ENCODE measurements at regions not wholly inside any gene's neighbourhood (a gene's known extent, or its start where the extent isn't known, plus 50 kb on each side); places are given as distances from the start of the nearest gene placed in this dataset.

GRCh38 chr18:55853268-55853667, 265.3 kb upstream of the TCF4 start:
- H3K4ac ChIP-seq (replicated peaks; ENCODE audit: insufficient read length, low read depth, low read length): no peak overlapping the region
- TF ChIP-seq RAD21 (IDR thresholded peaks at IDR 0.05 in 1 of 2, conservative IDR thresholded peaks at IDR 0.05 in 1 of 2; ENCODE audit: low read depth in 2 of 2, low read length in 2 of 2) (peak; percentile 22 to 49; a peak in 3 of 4 replicates), TEAD4 (IDR thresholded peaks at IDR 0.05; ENCODE audit: low read depth, low read length) (no peak), CTCF (IDR thresholded peaks at IDR 0.05; ENCODE audit: control extremely low read depth in 1 of 3, insufficient read depth in 1 of 3, low read depth in 1 of 3, low read length in 3 of 3) (peak; percentile 9 to 34 (median 10); a peak in 2 of 4 replicates)
- CTCF ChIA-PET (ENCODE audit: partially characterized antibody): interaction anchor here (1.0 to 1.6 kb wide), 2 partner anchors 8 to 281 kb away, joined by 3 to 4 read pairs; no protein-coding TSS in a partner anchor
- H4K20me1 ChIP-seq (replicated peaks in 1 of 2; ENCODE audit: control insufficient read depth in 1 of 2, insufficient read depth in 2 of 2, low read length in 2 of 2): no peaks in the 10 kb centered on the region
- no peaks in the 10 kb centered on the region for H3K27me3 ChIP-seq (replicated peaks in 1 of 4; ENCODE audit: control insufficient read depth in 3 of 4, extremely low read depth in 1 of 4, insufficient read depth in 3 of 4, low read length in 3 of 4)
- DNase-seq (ENCODE audit: low read depth in 1 of 2, low spot score in 2 of 2): no peak
- H3K23me2 ChIP-seq (ENCODE audit: low read depth, low read length): no peaks in the 10 kb centered on the region
- H2BK5ac ChIP-seq (ENCODE audit: low read depth, low read length): no peak overlapping the region
- no peak overlapping the region for H3K56ac ChIP-seq (replicated peaks; ENCODE audit: insufficient read length, low read depth, low read length)
- H3K79me1 ChIP-seq (ENCODE audit: low read depth, low read length): no peaks in the 10 kb centered on the region
- H3K4me3 ChIP-seq (ENCODE audit: extremely low read depth in 1 of 4, insufficient read depth in 2 of 4, low read depth in 3 of 4, low read length in 4 of 4): no peak overlapping the region
- FAIRE-seq: no peak
- H3K9ac ChIP-seq (replicated peaks in 1 of 4; ENCODE audit: extremely low read depth in 1 of 4, low read depth in 3 of 4, low read length in 3 of 4): no peak overlapping the region
- no peak overlapping the region for H2AFZ ChIP-seq (ENCODE audit: low read length)
- H2BK12ac ChIP-seq (ENCODE audit: low read depth, low read length): no peak overlapping the region
- H4K8ac ChIP-seq (ENCODE audit: extremely low read depth, insufficient read depth, low read length): no peak overlapping the region
- no peak overlapping the region for H3K4me2 ChIP-seq (ENCODE audit: insufficient read depth in 1 of 2, low read depth in 2 of 2, low read length in 2 of 2)
- no peaks in the 10 kb centered on the region for H3K9me3 ChIP-seq (ENCODE audit: insufficient read depth in 2 of 2, low read depth in 1 of 2, low read length in 1 of 2)
- no peak overlapping the region for H4K91ac ChIP-seq (replicated peaks; ENCODE audit: insufficient read length, low read length)
- H2BK15ac ChIP-seq (ENCODE audit: low read length): no peak overlapping the region
- no peak overlapping the region for H4K5ac ChIP-seq (ENCODE audit: insufficient read length, low read depth, low read length)
- H2BK120ac ChIP-seq (replicated peaks; ENCODE audit: low read depth, low read length): no peak overlapping the region
- H3K4me1 ChIP-seq (replicated peaks in 1 of 4; ENCODE audit: control insufficient read depth in 3 of 4, insufficient read depth in 4 of 4, low read length in 3 of 4): peaks cover 0 to 2% (median 0%) of the 10 kb centered on the region in 4 experiments; a peak in 2 of 7 replicates
- H3K18ac ChIP-seq (ENCODE audit: extremely low read depth, low read length): no peak overlapping the region
- WGBS, 2 experiments (ENCODE audit: extremely low coverage in 1 of 2, insufficient coverage in 1 of 2, insufficient read length in 1 of 2, insufficient replicate concordance in 2 of 2, low coverage in 1 of 2, low lambda C conversion rate in 2 of 2, missing lambda C conversion rate in 1 of 2): 92% methylated on average over 3 of the region's 3 CpGs; no CpG with 5 or more reads in 1 of the 2 experiments
- no peak overlapping the region for H3K23ac ChIP-seq (ENCODE audit: insufficient read length)
- H2BK20ac ChIP-seq (ENCODE audit: low read length): no peak overlapping the region
- no peaks in the 10 kb centered on the region for H3K36me3 ChIP-seq (ENCODE audit: control insufficient read depth in 2 of 4, insufficient read depth in 4 of 4, low read length in 3 of 4)
- no peak overlapping the region for H3K27ac ChIP-seq (ENCODE audit: low read depth, low read length)
- no peak overlapping the region for H3K14ac ChIP-seq (ENCODE audit: insufficient read length)
- POLR2A ChIA-PET (ENCODE audit: partially characterized antibody): no interaction called here
- H2AK5ac ChIP-seq (ENCODE audit: low read depth, low read length): no peak overlapping the region
- no peaks in the 10 kb centered on the region for H3K79me2 ChIP-seq (ENCODE audit: control insufficient read depth in 1 of 2, insufficient read depth in 2 of 2, low read length in 2 of 2)

Measured in H1 (cell line).